K562 (cell line): ENCODE measurements at regions not wholly inside any gene's neighbourhood (a gene's known extent, or its start where the extent isn't known, plus 50 kb on each side); places are given as distances from the start of the nearest gene placed in this dataset.

ENCODE experiments used
- ATAC-seq: fragments of 200-7000 bp; cut with Tn5 transposase; 3 replicates; pipeline ENCODE4 v1.9.1; 2020; ENCODE audit warnings: moderate library complexity
- BruUV-seq: library from RNA; stranded (reverse); fragments of 400-500 nt; replicated peaks from 2 replicates; lab custom pipeline; 2021; lab: Mats Ljungman, UMichigan
- CTCF ChIA-PET: fragments of 300-600 bp; formaldehyde crosslinking; extraction: SDS; loops from one replicate; lab custom pipeline; 2021; ENCODE audit warnings: low intra/inter-chr PET ratio; lab: Yijun Ruan, JAX
- POLR2A ChIA-PET: fragments of 300-600, 350-650 bp; sonication (Branson Sonifier 250); formaldehyde crosslinking; extraction: SDS; loops from one replicate; lab custom pipeline; 2021; ENCODE audit warnings: antibody characterized with exemption, inconsistent platforms; lab: Yijun Ruan, JAX
- DNase-seq, 4 experiments: peaks; one replicate each; pipeline versions ENCODE4 v3.0.0 to v3.0.0-alpha.2; 2011 to 2018; ENCODE audit warnings: low spot score in 3 of 4, mixed read lengths in 3 of 4; ENCODE audit errors: extremely low read depth in 1 of 4
- FAIRE-seq: peaks from 2 replicates; lab custom pipeline; 2011; peaks lifted over from hg19 to GRCh38; lab: Jason Lieb, UNC
- H2AFZ ChIP-seq: 2 replicates; pipeline ENCODE4 v1.6.0; 2011; ENCODE audit warnings: low read depth, low read length, control low read depth, inconsistent platforms
- H3K27ac ChIP-seq: fragments of 200-600 bp; 3 replicates; pipeline ENCODE4 v1.8.0; 2011; ENCODE audit warnings: low read depth, mild to moderate bottlenecking, control low read depth, inconsistent platforms, low read length, moderate library complexity, mixed read lengths; ENCODE audit errors: extremely low read depth
- H3K27me3 ChIP-seq, 2 experiments: fragments of 300-600 bp in 1 of 2; 2 replicates in 1 of 2; 3 replicates in 1 of 2; pipeline versions ENCODE4 v1.6.0 to v1.8.0; 2011; ENCODE audit warnings: inconsistent platforms in 2 of 2, low read length in 2 of 2, mild to moderate bottlenecking in 1 of 2, mixed read lengths in 1 of 2, moderate library complexity in 1 of 2; ENCODE audit not compliant: control insufficient read depth in 2 of 2, insufficient read depth in 2 of 2
- H3K36me3 ChIP-seq: fragments of 300-600 bp; 3 replicates; pipeline ENCODE4 v1.8.0; 2011; ENCODE audit warnings: mild to moderate bottlenecking, low read length, inconsistent platforms; ENCODE audit not compliant: control insufficient read depth, insufficient read depth
- H3K4me1 ChIP-seq, 2 experiments: fragments of 200-600 bp in 1 of 2; replicated peaks in 1 of 2; 2 replicates in 1 of 2; 3 replicates in 1 of 2; pipeline versions ENCODE4 v1.5.1 to v1.8.0; 2011; ENCODE audit warnings: inconsistent platforms in 2 of 2, low read length in 2 of 2, mild to moderate bottlenecking in 1 of 2, mixed read lengths in 1 of 2, moderate library complexity in 1 of 2; ENCODE audit not compliant: control insufficient read depth in 2 of 2, insufficient read depth in 2 of 2
- H3K4me2 ChIP-seq: 2 replicates; pipeline ENCODE4 v1.6.1; 2011; ENCODE audit warnings: low read length, control low read depth, inconsistent platforms, mixed read lengths; ENCODE audit not compliant: insufficient read depth
- H3K4me3 ChIP-seq: fragments of 200-600 bp; sonication (generic), shearing (Covaris generic); 2 replicates; pipeline ENCODE4 v1.5.1; 2016; ENCODE audit warnings: control low read depth, inconsistent platforms
- H3K79me2 ChIP-seq: fragments of 200-600 bp; 3 replicates; pipeline ENCODE4 v1.8.0; 2011; ENCODE audit warnings: low read length, inconsistent platforms; ENCODE audit not compliant: control insufficient read depth, insufficient read depth
- H3K9ac ChIP-seq, 2 experiments: 2 replicates each; pipeline versions ENCODE4 v1.6.0 to v1.6.1; 2011; ENCODE audit warnings: low read depth in 2 of 2, low read length in 2 of 2, control low read depth in 1 of 2, inconsistent platforms in 1 of 2, mild to moderate bottlenecking in 1 of 2, mixed read lengths in 1 of 2; ENCODE audit not compliant: insufficient read depth in 1 of 2
- H3K9me1 ChIP-seq: one replicate; pipeline ENCODE4 v1.6.0; 2011; ENCODE audit warnings: inconsistent platforms, mild to moderate bottlenecking, low read length, moderate library complexity; ENCODE audit not compliant: control insufficient read depth, insufficient read depth
- H3K9me3 ChIP-seq: replicated peaks from 2 replicates; pipeline ENCODE4 v1.5.1; 2011; ENCODE audit warnings: low read depth, low read length, inconsistent platforms; ENCODE audit not compliant: control insufficient read depth, insufficient read depth
- H4K20me1 ChIP-seq: replicated peaks from 2 replicates; pipeline ENCODE4 v1.6.1; 2011; ENCODE audit warnings: low read length, inconsistent platforms, mixed read lengths; ENCODE audit not compliant: control insufficient read depth, insufficient read depth
- ATF1 ChIP-seq, 2 experiments: fragments of 450-650 bp in 1 of 2; IDR thresholded peaks; 2 replicates each; pipeline ENCODE4 v1.6.1; 2016; ENCODE audit warnings: missing compliant biosample characterization in 1 of 2, missing genetic modification characterization in 1 of 2
- BCL6 ChIP-seq: fragments of 250-450 bp; sonication (Bioruptor Pico); IDR thresholded peaks from 2 replicates; pipeline ENCODE4 v1.4.0; 2020
- DMBX1 ChIP-seq: fragments of 250-450 bp; sonication (Bioruptor Pico); IDR thresholded peaks from 2 replicates; pipeline ENCODE4 v1.8.0; 2022; ENCODE audit warnings: inconsistent platforms, mild to moderate bottlenecking, moderate library complexity, borderline replicate concordance
- EP400 ChIP-seq: fragments of 450-650 bp; IDR thresholded peaks from 2 replicates; pipeline ENCODE4 v1.6.1; 2017; ENCODE audit warnings: antibody characterized with exemption, mild to moderate bottlenecking, moderate library complexity
- HDAC2 ChIP-seq: fragments of 450-650 bp; IDR thresholded peaks from 2 replicates; pipeline ENCODE4 v1.6.1; 2016; ENCODE audit warnings: mild to moderate bottlenecking
- RBFOX2 ChIP-seq: fragments of 200-400 bp; formaldehyde crosslinking; IDR thresholded peaks from 2 replicates; pipeline ENCODE4 v1.6.1; 2017; ENCODE audit warnings: low read depth, mild to moderate bottlenecking, low read length, moderate library complexity
- SETDB1 ChIP-seq: IDR thresholded peaks from one replicate; pipeline ENCODE4 v1.6.1; 2012; ENCODE audit warnings: low read length, control low read depth, inconsistent platforms
- SRSF7 ChIP-seq: fragments of 200-400 bp; formaldehyde crosslinking; optimal IDR thresholded peaks from 2 replicates; pipeline ENCODE3; 2017; ENCODE audit warnings: mild to moderate bottlenecking, low read depth, low read length
- U2AF2 ChIP-seq: fragments of 200-400 bp; formaldehyde crosslinking; optimal IDR thresholded peaks from 2 replicates; pipeline ENCODE3; 2017; ENCODE audit warnings: low read depth, mild to moderate bottlenecking, low read length
- ZNF23 ChIP-seq: fragments of 250-450 bp; sonication (Bioruptor Pico); IDR thresholded peaks from 2 replicates; pipeline ENCODE4 v1.4.0; 2020; ENCODE audit warnings: mild to moderate bottlenecking
- ZNF263 ChIP-seq: sonication (generic); formaldehyde crosslinking; IDR thresholded peaks from 2 replicates; pipeline ENCODE4 v1.8.0; 2022; ENCODE audit warnings: mild to moderate bottlenecking, missing genetic modification reagents, borderline replicate concordance
- WGBS: fragments of 100-300 bp; shearing (Covaris generic); methylation state at CpG from one replicate; pipeline ENCODE4 v1.1.6; 2016; ENCODE audit warnings: low coverage, mixed read lengths; ENCODE audit not compliant: insufficient coverage; ENCODE audit errors: missing lambda C conversion rate; 5-methylcytosine and 5-hydroxymethylcytosine counted together
- in situ Hi-C: fragments of 300-500 bp; cut with MboI; formaldehyde crosslinking; loops from 4 replicates; pipeline ENCODE4 v1.15.0; 2018; ENCODE audit warnings: inconsistent platforms, mixed read lengths
- intact Hi-C: fragments of 100-400 bp; cut with micrococcal nuclease; formaldehyde crosslinking; loops from 2 replicates; pipeline ENCODE4 v1.14.2; 2022

DNA sequence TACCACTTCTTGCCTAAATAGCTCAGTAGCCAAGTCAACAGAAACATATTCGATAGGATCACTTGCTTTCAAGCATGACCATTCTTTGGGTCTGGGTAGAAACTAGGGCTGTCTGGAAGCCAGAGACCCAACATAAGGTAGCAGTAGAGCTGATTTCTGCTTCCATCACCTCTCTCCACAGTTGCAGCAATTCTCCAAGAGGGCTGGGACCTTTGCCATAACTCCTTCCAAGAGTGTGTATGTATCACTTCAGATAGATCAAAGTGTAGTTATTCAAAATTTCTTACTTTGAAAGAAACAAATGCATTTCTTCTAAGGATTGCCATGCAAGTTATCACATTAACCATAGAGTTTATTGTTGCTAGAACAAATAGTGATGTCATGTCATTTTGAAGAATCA is 172.0 kb upstream of the GALNT5 start:
- Histone ChIP-seq H3K9ac (no peak overlapping the region), H3K27me3 (no peaks in the 10 kb centered on the region), H3K9me1 (no peaks in the 10 kb centered on the region), H3K4me2 (no peak overlapping the region), H3K27ac (no peak overlapping the region)
- DNase-seq (no peak), FAIRE-seq (no peak)
- 6% methylated on average over 1 of the region's 1 CpG for WGBS
- POLR2A ChIA-PET = interaction anchor here (0.6 to 1.4 kb wide), 2 partner anchors 21 to 263 kb away, joined by 3 read pairs; no protein-coding TSS in a partner anchor
- BruUV-seq = no TSS peak
- TF ChIP-seq ZNF263 (CRISPR knock-in tag) = no peak
- TF ChIP-seq SETDB1 = no peak
- no peak for TF ChIP-seq BCL6 (CRISPR knock-in tag)
- no peak for TF ChIP-seq DMBX1 (CRISPR knock-in tag)
- TF ChIP-seq RBFOX2 = no peak
- no peak for TF ChIP-seq U2AF2
- TF ChIP-seq HDAC2 = no peak
- no peak for TF ChIP-seq SRSF7
- no peak for TF ChIP-seq ATF1 (CRISPR knock-in tag; IDR thresholded peaks at IDR 0.05)
- TF ChIP-seq ATF1 (tag; IDR thresholded peaks at IDR 0.05) = no peak
- no peak for TF ChIP-seq ZNF23
- no peak for TF ChIP-seq EP400
- TF ChIP-seq, all 486 proteins: peak for 0
- H3K4me3 ChIP-seq = no peak overlapping the region
- in situ Hi-C loops = no loop called here
- no peaks in the 10 kb centered on the region for H3K36me3 ChIP-seq
- H3K9me3 ChIP-seq = no peaks in the 10 kb centered on the region
- no peaks in the 10 kb centered on the region for H3K4me1 ChIP-seq
- H2AFZ ChIP-seq = no peak overlapping the region
- ATAC-seq = no peak
- intact Hi-C loops = no loop called here
- H3K79me2 ChIP-seq = no peaks in the 10 kb centered on the region
- CTCF ChIA-PET = no interaction called here
- no peaks in the 10 kb centered on the region for H4K20me1 ChIP-seq
